Putamen (tissue), 1 donor: ENCODE measurements at regions not wholly inside any gene's neighbourhood (a gene's known extent, or its start where the extent isn't known, plus 50 kb on each side); places are given as distances from the start of the nearest gene placed in this dataset.
"Not testable (repeated sequence)": the region's sequence is repeated elsewhere in the genome, so short reads cannot be mapped to it uniquely, and the experiment has no call there.

ENCODE experiments used
- DNase-seq: peaks from one replicate; pipeline ENCODE4 v3.0.0-alpha.2; 2016; ENCODE audit warnings: low spot score

DNA sequence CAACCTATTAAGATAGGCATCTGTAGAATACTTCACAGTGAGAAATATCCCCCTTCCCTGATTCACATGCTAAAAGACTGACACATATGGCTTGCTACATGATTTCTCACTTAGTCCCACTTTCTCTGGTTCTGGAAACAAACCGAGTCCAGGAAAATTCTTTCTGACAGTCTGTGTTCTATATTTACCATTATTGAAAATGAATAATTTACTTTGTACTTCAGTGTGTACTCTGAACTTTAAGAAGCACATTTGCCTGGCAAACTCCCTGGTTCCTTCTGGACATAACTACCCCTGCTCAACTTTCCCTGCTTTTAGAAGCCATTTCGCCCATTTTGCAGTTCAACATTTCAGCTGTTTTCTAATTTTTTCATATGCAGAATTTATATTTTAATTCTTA, 53.6 kb downstream of the APCS start:
- DNase-seq = no peak

GRCh38 chr1:159646687-159647086, 59.1 kb downstream of the APCS start:
- DNase-seq = peak; percentile 19

DNA sequence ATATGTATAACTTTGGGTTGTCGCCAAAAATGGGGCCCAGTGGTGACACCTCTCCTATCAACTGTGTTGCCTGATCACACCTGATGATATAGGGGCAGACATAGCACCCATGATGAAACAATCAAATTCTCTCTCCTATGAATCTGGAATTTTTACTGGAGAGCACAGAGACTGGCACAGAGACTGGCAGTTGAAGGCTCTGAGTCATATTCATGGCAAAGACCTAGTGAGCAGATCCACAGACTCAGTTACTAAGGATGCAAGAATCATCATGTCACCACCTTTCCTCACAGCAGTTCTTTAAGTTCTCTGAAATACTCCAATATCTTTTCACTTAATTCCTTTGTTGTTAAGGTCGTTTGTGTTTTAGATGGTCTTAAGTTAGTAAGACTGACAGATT, 60.0 kb downstream of the APCS start:
- DNase-seq = no peak

DNA sequence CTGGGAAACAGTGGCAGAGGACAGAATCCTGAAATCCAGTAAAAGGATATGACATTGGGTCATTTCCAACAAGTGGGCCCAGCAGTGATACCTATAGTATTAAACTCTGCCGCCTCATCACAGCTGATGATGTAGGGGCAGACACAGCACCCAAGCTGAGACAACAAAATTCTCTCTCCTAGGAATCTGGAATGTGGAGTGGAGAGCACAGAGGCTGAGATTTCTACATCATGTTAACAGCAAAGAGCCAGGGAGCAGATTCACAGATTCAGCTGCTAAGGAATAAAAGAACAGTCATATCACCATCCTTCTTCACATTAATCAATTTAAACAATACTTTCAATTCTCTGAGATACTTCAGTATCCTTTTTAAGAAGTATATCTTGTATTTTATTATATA, 61.9 kb downstream of the CRP start:
- no peak for DNase-seq

DNA sequence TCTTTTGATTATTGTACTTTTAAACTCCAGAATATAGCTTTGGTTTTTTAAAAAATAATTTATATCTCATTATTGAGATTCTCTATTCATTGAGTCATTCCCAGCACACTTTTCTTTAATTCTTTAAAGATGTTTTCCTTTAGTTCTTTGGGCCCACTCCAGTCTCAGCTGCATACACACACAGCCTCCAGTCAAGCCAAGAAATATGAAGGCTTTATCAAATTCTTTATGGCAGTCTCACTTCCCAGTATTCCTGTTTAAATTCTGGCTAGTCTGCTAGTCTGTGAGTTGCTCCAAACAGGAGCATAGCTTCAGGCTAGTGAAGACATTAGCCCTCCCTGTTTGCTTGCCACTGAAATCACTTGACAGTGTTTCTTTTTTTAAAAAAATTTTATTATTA, 61.2 kb downstream of the CRP start:
- no peak for DNase-seq

DNA sequence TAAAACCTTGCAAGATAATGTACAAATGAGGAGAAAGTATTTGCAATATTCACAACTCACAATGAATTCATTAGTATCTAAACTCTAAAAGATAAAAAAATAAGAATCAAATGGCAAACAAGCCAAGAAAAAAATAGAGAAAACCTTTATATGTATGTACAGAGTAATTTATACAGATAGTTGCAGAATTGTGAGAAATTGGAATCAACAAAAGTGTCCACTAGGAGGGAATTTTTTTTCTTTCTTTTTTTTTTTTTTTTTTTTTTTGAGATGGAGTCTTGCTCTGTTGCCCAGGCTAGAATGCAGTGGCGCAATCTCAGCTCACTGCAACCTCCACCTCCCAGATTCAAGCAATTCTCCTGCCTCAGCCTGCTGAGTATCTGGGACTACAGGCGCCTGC, 56.9 kb downstream of the CRP start:
- DNase-seq = not testable (repeated sequence)
